SK-N-SH treated with all-trans-retinoic acid at 6 μM for 48 hours (cell line): ENCODE measurements at regions not wholly inside any gene's neighbourhood (a gene's known extent, or its start where the extent isn't known, plus 50 kb on each side); places are given as distances from the start of the nearest gene placed in this dataset.

Experiments used
- ARNTL ChIP-seq: fragments of 450-650 bp; formaldehyde crosslinking; IDR thresholded peaks from 2 replicates; pipeline ENCODE4 v1.5.0; 2020; ENCODE audit warnings: low read depth, mild to moderate bottlenecking, moderate library complexity, borderline replicate concordance
- CREB5 ChIP-seq: fragments of 250-450 bp; sonication (Bioruptor Pico); IDR thresholded peaks from 2 replicates; pipeline ENCODE4 v1.5.1; 2020; ENCODE audit warnings: low read depth, mild to moderate bottlenecking, moderate library complexity
- GLIS3 ChIP-seq: fragments of 250-450 bp; sonication (Bioruptor Pico); IDR thresholded peaks from 2 replicates; pipeline ENCODE4 v1.5.0; 2020; ENCODE audit warnings: mild to moderate bottlenecking, moderate library complexity
- RARB ChIP-seq: fragments of 250-450 bp; sonication (Bioruptor Pico); IDR thresholded peaks from 2 replicates; pipeline ENCODE4 v1.8.0; 2021; ENCODE audit warnings: mild to moderate bottlenecking, moderate library complexity
- ZC3H10 ChIP-seq: fragments of 250-450 bp; sonication (Bioruptor Pico); IDR thresholded peaks from 2 replicates; pipeline ENCODE4 v1.5.1; 2021; ENCODE audit warnings: mild to moderate bottlenecking, moderate library complexity
- ZFP3 ChIP-seq: fragments of 250-450 bp; sonication (Bioruptor Pico); IDR thresholded peaks from 2 replicates; pipeline ENCODE4 v1.5.0; 2020; ENCODE audit warnings: mild to moderate bottlenecking, moderate library complexity
- ZFP30 ChIP-seq: fragments of 450-650 bp; formaldehyde crosslinking; IDR thresholded peaks from 2 replicates; pipeline ENCODE4 v1.5.0; 2022; ENCODE audit warnings: mild to moderate bottlenecking, moderate library complexity
- ZNF8 ChIP-seq: fragments of 450-650 bp; formaldehyde crosslinking; IDR thresholded peaks from 2 replicates; pipeline ENCODE4 v1.5.0; 2020; ENCODE audit warnings: mild to moderate bottlenecking, moderate library complexity

- TF ChIP-seq ARNTL (no peak), CREB5 (no peak), GLIS3 (no peak), ZC3H10 (no peak), ZFP3 (no peak), ZFP30 (CRISPR knock-in tag) (no peak), ZNF8 (CRISPR knock-in tag) (no peak), RARB (CRISPR knock-in tag) (no peak)
Observed at GRCh38 chr16:65888201-65888600, 478.3 kb upstream of the CDH5 start.
